HG03097 (cell line): ENCODE measurements at regions not wholly inside any gene's neighbourhood (a gene's known extent, or its start where the extent isn't known, plus 50 kb on each side); places are given as distances from the start of the nearest gene placed in this dataset.

Experiments
- ATAC-seq: cut with Tn5 transposase; IDR thresholded peaks from one replicate; pipeline ENCODE4 v1.9.1; 2021; ENCODE audit not compliant: unreplicated experiment, low FRiP score

DNA sequence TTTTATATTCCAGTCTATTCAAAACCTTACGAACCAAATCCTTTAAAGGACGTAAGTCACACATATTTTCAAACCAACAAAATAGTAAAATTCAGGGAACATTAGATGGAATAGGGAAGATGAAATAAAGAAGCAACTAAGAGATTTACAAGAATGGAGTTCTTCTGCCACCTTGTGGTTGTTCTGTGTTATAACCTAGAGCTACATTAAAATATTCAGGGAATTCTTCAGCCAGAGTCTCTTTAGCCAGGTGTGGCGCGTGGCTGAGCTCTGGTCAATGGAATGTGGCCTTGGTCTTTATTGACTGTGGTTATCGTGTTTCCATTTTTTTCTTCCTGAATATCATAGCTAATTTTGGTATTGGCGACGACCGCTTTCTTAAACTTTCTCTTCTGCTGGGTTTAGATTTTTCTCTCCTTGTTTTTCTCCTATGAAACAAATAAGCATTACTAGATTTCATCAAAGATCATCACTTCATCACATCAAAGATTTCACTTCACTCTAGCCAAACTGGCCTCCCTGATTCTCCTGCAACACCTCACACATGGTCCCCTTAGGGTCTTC, 221.3 kb downstream of the MRPL39 start:
- no peak for ATAC-seq

DNA sequence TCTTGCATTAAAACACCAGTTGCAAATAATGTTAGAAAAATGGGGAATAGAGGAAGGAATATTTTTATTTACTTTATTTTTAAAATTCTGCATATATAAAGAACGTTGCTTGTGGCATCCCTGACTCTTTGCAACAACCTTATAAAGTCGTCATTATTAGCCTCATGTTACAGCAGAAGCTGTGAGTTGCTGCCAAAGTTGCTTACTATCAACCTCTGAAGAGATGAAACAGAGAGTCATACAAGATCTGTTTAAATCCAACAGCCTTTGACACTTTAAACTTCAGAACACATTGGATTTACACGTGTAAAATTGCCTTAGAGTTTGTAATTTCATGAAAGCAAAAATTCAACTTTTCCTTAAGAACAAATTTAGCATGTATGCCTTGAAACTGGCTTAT, 221.9 kb downstream of the MRPL39 start:
- ATAC-seq, result no peak

DNA sequence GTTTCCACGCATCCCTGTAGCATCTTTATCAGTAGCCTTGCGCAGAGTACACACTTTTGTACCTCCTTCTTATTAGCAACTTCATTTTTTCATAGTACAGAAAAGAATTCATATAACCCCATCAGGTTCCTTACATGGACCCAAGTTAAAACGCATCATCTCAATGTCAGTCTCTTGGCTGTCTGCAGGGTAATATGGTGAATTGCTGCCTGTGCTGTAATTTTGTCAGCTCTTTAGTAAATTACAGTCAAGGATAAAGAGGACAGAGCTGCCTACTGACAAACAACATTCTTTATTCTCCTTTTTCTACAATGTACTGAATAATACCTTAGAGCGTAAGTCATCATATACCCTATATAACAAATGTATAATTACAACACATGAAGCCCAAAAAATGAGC, 222.5 kb downstream of the MRPL39 start:
- ATAC-seq, result no peak

DNA sequence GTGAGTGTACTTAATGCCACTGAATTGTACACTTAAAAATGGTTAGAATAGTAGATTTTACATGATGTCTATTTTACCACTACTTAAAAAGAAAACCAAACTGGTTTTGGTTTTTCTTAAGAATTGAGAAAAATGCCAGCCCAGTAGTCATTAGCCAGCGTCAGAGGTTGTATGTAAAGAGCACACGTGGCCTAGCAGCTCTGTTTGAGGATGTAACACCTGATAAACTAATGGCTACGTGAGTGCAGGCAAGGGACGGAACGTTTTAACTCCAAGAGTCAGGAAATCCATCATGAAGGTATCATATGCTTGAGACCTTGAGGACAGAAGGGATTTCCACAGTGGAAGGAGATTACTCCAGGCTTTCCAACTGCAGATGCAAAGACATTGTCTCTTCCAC, 223.7 kb downstream of the MRPL39 start:
- no peak for ATAC-seq

DNA sequence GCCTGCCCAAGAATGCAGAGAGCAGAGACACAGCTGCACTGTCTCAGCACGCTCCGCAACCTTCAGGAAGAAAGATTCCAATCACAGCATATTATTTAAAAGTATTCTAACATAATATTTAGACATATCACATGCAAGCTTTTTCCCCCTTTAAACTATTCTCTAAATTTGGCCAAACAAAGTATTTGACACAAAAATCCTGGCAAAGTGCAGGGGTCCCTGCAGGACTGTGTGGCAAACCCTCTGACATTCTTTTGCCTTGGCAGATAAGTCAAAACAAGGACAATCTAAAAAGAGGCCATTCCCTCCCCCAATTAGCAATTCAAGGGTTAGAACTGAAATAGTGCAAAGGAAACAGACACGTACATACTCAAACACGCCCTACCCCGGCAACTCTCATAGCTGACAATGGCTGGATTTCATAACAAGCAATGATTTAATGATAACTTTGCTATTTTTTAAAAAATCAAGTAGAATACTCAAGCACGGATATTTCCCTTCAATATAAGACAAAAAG, 225.3 kb downstream of the MRPL39 start:
- ATAC-seq, result no peak

DNA sequence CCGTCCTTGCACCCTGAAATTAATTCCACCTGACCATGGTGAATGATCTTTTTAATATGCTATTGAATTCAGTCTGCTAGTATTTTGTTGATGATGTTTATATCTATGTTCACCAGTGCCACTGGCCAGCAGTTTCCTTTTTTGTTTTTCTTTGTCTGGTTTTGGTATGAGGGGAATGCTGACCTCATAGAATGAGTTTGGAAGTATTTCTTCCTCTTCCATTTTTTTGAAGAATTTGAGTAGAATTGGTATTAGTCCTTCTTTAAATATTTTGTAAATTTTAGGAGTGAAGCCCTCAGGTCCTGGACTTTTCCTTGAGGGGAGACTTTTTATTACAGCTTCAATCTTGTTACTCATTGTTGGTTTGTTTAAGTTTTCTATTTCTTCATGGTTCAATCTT, 231.6 kb downstream of the MRPL39 start:
- ATAC-seq, result no peak

DNA sequence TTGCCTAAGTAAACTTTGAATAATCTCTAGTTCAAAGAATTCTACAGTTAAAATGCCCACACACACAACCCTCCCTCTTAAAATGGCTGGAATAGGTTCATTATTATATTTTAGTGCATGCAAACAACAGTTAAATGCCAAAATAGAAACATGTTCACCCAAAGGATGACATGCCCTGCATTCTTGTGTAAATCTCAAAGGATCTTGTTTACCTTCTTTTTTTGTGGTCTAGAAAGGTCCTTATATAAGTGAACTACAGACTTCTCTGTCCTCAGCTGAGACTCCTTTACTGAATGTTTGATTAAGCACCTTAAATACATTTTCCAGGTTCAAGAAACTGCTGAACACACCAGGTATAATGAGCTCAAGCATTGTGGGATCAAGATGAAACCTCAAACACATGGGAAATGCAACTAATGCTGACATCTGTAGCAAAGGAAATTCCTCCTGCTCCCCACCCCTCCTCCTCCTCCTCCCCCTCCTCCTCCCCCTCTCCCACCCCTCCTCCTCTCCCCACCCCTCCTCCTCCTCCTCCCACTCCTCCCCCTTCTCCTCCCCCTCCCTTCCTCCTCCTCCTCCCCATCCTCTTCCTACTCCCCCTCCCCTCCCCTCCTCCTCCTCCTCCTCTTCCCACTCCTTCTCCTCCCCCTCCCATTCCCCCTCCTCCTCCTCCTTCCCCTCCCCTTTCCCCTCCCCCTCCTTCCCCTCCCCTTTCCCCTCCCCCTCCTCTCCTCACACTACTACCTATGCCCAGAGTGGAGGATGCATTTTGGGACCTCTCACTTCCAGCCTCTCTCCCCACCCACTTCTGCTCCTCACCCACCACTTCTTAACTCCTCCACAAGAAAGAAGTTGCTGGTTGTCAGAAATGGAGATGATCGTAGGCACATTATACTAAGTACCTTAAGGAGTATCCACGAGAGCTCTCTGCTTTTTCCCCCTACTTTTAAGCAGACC, 233.9 kb downstream of the MRPL39 start:
- ATAC-seq, result no peak

DNA sequence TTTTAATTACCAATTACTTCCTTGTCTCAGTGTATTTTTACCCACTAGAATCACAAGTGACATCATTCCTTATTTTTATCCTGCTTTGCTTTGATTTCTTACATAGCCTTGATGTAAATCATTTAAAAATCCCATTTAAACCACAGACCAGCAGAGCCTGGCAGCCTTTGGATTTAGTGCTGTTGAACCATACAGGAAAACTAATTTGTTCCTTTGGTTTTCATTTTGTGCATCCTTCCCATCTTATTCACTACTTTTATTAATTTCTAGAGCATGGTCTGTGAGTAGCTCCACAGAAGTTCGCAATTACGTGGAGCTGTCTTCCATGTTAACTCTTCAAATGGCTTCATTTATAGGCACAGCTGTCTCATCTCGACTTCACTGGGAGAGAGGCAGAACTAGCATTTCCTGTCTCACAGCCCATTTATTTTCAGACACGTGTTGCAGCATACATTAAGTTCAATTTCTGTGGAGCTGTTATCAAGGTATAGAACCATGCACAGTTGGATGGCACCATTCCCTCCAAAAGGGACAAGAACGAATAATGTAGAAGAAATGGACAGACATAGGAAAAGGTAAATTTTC, 235.3 kb downstream of the MRPL39 start:
- no peak for ATAC-seq

DNA sequence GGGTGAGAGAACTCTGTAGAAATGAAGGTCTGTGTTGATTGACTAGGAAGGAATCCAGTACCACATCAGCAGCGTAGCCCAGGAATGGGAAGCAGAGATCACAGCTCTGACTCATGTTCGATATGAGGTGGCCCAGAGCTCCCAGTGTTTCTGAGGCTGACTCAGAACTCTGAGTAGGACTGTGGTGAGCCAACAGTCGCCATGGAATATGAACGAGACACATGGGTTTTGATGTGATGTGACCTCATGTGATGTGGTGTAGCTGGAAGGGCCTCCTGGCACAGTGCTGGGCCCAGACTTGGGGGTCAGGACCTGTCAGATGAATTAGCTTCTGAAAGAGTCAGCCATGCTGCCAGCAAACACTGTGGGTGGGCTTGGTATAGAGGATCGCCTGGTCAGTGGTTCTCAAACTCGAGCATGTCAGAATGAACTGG, 237.0 kb downstream of the MRPL39 start:
- no peak for ATAC-seq

DNA sequence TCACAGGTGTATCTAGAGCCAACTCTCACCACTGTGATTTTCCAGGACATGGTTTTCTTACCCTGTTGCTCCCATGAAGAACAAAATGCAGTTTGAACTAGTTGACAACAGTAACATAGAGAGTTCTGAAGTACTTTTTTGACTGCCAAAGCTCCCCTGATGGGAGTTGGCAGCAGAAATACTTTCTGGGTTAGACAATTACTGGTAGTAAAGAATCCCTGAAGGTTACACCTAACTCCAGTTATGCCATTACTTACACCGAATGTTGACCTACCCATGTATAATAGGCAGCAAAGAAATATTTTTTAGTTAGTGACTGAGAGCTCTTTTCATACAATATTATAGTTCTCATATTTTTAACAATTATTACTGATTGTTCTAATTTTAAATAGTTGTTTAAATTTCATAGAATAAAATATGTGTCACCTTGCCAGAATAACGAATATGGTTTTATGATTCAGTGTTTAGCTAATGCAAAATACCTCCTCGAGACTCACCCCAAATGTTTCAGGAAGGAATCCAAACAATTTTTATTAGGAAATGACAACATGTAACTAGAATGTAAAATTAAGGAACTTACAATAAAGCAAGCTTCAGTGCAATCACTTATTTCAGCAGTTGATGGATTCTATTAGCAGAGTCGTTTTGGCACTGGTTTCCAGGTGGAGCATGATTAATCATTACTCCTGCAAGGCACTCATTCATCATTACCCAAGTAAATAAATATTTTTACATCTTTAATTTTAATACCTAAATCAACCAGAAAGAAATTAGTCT, 237.6 kb downstream of the MRPL39 start:
- no peak for ATAC-seq

DNA sequence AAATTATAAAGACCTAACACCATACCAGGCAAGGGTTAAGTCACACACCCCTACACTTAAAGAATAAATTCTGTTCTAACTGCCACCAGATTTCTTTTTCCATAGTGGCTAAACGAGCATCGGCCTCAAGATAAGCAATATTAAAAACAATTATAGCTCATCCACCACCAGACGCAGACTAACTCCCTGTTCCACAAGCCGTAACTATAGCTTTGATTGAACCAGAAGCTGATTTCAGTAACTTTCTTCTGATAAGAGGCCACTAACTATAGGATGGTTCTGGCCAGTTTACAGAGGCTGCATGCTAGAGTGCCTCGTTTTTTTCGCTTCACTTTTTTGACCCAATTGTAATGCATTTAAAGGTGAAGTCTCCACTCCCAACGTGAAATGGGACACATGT, 238.8 kb downstream of the MRPL39 start:
- ATAC-seq, result no peak

DNA sequence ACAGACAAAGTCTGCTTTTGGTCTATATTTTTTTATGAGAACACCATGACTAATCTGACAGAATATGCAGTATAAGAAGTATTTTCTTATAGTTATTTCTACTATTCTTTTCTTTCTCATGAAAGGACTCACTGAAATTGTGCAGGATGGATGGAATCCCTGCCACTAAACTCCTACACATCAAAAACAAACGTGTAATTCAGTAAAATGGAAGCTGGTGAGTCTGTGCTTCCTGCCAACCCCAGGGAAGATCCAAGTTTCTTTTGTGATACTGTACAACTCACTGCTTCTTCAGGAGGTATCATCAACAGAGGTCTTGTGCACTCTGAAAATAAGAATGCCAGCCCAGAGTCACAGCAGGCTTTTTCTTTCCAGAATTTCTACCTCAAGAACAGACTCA, 241.2 kb downstream of the MRPL39 start:
- no peak for ATAC-seq

DNA sequence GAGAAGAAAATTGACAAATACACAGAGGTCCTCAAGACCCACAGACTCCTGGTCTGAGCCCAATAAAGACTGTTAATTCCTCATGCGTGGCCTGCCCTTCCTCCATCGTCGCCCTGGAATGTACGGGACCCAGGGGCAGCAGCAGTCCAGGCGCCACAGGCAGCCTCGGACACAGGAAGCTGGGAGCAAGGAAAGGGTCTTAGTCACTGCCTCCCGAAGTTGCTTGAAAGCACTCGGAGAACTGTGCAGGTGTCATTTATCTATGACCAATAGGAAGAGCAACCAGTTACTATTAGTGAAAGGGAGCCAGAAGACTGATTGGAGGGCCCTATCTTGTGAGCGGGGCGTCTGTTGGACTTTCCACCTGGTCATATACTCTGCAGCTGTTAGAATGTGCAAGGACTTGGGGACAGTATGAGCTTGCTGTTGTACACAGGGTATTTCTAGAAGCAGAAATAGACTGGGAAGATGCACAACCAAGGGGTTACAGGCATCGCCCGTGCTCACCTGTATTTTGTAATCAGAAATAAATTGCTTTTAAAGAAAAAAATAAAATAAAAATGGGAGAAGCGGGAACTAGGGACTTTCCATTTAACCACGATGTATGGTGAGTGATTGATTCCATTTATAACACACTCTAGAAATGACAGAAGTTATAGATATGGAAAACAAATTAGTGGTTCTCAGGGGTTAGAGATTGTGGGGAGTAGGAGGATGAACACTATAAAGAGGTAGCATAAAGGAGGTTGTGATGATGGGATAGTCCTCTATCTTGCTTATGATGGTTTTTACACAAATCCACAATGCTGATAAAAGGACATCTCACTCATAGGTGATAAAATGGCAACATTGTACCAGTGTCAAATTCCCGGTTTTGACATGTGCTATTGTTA, 244.7 kb downstream of the MRPL39 start:
- ATAC-seq, result no peak

DNA sequence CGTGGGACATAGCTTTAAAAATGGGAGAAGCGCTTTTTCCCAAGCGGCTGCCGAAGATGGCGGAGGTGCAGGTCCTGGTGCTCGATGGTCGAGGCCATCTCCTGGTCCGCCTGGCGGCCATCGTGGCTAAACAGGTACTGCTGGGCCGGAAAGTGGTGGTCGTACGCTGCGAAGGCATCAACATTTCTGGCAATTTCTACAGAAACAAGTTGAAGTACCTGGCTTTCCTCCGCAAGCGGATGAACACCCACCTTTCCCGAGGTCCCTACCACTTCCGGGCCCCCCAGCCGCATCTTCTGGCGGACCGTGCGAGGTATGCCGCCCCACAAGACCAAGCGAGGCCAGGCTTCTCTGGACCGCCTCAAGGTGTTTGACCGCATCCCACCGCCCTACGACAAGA, 245.5 kb downstream of the MRPL39 start:
- no peak for ATAC-seq

DNA sequence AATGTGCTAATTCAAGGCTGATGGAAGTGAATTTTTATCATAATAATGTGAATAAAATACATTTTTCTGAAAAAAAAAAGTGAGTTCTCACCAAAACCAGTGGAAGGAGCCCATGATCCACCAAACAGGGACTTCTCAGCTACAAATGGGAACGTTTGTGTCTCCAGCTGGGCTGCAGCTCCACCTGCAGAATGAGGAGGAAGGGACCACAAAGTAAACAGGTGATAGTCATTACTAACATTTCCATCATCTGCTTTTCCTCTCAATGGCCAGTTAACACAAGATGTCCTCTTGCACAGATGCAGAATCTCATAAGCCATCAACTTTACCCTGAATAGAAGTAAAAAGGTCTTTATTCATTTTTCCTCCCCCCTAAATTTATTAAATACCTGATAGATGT, 246.2 kb downstream of the MRPL39 start:
- no peak for ATAC-seq

DNA sequence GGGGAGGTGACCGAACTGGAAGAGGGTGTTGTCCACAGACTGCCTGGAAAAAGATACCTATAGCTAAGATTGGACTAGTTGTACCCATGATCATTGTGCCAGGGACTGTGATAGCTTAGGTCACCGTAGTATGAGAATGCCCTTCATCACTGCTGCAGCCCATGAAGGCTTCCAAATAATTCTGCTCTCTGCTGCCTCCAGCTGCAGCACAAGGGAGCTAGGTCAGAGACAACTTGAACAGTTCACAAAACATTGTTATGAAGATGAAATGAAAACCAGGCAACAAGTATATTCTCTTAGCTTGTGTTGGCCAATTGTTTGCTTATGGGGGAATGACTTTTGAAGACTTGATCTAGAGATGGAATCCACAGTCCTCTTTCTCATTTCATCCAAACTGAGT, 246.7 kb downstream of the MRPL39 start:
- ATAC-seq, result no peak

DNA sequence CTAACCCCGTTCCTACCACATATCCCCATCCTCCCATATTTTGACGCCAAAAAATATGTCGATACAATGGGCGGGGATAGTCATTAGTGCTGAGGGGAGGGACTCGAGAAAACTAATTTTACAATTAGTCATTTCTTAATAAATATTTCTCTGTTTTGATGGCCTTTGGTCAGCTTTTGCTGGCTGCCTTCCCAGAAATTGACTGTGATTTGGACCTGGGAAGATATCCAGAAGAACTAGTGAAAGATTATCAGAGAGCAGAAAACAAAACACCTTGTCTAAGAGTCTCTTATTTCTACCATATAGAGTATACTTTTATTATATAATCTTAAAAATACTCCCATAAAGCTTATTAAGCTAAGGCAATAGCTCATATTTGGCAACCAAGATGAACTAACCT, 247.6 kb downstream of the MRPL39 start:
- ATAC-seq, result no peak

DNA sequence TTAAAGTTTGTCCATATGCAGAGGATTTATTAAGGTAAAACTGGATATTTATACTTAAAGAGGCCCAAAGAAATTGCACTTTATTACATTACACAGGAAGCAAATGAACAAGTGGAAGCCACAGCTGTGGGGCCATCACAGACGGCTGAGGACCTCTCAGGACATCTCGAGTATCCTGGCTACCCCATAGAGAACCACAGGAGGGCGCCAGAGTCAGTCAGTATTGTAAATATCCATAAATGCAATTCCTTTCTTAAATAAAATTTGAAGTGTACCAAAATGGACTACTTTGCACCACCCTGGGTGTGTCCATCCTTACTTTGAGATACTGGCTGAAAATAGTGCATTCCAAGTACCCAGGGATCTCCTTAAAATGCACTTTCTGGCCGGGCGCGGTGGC, 257.2 kb downstream of the MRPL39 start:
- no peak for ATAC-seq

DNA sequence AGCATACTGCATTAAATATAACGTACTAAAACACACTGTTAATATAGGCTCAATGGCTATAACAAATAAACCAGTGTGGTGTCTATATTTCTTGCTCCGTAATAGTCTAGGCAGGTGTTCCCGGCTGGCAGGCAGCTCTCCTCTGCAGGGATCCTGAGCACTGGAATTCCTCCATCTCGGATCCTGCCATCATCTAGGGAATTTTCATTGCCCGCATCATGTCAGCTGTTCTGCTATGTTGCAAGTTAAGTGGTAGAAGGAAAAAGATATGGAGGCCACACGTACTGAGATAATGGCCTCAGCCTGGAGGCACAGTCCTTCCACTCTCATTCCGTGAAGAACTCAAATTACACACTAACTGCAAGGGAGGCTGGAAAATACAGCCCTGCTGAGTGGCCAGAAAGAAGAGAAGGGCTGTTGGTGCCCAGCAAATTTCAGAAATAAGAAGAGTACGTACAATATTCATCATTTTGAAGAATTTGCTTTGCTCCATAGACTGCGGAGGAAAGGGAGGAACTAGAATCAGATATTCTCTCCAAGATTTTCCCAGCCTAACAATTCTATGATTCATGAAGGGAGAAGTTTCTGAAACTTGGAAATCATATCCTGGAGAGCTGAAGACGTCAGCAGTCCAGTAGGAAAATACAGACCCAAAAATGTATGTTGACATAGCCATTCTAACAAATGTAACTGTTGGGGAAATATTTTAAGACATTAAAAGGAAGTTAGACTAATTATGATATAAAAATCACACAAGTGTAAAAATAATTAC, 263.3 kb downstream of the MRPL39 start:
- no peak for ATAC-seq
